Fibroblast of gingiva (primary cell): ENCODE measurements at regions not wholly inside any gene's neighbourhood (a gene's known extent, or its start where the extent isn't known, plus 50 kb on each side); places are given as distances from the start of the nearest gene placed in this dataset.
"Not testable (repeated sequence)": the region's sequence is repeated elsewhere in the genome, so short reads cannot be mapped to it uniquely, and the experiment has no call there.

Experiments
- DNase-seq: peaks from one replicate; pipeline ENCODE4 v3.0.0-alpha.2; 2011; ENCODE audit warnings: low read depth

DNA sequence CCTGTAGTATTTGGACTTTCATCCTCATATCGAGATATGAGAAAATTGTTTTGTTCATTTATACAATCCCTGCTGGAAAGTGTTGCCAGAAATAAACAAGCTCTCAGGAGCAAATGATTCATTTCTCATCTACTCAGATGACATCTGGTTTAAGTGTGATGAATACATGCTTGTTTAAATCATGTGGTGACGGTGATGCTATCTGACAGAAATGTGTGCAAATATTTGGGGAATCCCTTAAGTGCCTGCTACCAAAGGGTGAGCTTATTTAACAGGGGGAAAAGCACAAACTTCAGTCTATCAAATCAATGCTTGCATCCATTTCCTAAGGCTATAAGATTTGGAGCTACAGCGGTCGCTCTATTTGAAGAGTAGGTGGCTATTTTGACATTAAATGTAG, 368.3 kb upstream of the SASH1 start:
- DNase-seq, result peak; percentile 52

DNA sequence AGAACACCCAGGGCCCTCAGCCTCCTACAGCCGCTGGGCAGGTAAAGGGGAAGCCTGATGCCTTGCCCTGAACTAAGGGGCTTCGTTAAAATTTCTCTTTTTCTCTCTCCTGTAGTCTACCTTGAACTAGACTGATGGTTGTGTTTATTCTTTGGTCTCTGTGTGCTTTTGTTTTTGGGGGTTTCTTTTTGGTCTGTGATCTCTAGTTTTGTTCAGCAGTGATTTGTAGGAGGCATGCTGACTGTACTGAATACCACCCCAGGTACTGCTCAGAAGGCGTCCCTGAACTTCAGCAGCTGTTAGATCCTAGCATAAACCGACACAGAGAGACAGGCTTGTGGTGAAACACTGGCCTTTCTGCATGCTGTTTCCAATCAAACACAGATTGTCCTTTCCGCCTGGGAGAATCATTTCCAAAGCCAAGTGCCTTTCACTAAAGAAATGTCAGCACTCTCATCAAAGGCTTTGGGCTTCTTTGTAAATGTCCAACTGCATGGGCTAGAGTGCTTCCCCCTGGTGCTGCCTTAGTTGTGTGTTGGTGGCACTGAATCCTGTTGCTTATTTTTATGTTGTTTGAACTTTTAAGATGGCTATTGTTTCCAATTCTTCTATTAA, 364.7 kb upstream of the SASH1 start:
- DNase-seq, result no peak

DNA sequence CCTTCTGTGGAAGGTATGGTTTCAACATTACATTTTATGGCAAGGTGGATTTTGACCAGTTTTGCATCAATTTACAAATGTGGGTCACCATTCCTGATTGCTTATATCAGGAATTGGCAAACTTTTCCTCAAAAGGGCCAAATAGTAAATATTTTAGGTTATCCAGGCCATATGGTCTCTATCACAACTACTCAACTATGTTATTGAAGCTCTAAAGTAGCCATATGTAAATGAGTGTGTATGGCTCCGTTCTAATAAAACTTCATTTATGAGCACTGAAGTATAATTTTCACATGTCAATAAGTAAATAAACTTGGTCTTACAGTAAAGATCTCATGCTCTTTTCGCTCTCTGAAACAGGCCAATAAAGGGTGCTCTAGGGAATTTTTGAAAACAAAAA, 362.7 kb upstream of the SASH1 start:
- no peak for DNase-seq

DNA sequence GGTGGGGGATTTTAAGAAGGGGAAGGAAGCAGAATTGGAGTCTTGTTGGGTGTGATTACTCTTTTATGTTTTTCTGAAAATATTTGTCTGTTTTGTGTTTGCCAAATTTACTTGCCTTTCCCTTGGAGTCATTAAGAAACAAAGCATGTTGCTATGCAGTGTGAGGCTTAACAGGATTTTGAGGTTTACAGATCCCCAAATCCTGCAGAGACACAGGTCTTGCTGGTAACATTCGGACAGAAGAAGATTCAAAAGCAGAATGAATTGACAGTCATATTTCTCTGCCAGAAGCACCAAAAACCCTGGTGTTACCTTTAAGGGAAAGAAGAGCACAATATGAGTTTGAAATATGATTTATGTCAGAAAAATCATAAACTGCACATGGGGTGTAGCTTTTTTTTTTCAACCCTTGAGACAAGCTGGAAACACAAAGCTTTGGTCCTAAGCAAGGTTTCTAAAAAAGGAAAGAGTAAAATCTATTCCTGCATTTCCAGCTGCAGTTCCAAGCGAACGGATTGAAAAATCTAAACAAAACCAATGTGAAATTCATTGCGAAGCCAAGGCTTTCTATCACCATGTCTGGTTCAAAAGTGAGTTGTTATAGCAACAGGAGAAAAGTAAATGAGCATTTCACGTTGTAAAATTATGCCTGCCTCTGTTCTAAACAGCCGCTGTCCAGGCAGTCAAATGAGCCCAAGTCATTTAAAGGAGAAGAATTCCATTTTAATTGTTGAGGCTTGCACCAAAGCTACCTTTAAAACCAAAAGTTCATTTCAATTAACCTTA, 358.9 kb upstream of the SASH1 start:
- DNase-seq, result no peak

DNA sequence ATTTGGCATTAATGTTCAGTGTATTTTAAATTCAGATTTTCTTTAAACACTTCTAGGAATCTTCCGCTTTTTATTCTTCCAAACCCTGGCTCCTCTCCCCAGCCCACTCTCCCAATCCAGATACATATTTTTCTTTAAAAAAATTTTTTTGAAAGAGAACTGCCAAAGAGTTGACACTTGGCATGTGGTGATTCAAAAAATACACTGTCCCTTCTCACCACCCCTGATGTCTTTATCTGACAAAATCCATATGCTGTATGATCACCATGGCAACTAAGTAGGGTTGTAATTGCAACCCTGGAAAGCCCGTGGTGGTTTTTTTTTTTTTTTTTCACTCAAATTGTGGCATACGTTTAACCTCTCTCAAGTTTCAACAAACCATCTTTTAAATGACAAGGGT, 355.8 kb upstream of the SASH1 start:
- DNase-seq, result no peak

DNA sequence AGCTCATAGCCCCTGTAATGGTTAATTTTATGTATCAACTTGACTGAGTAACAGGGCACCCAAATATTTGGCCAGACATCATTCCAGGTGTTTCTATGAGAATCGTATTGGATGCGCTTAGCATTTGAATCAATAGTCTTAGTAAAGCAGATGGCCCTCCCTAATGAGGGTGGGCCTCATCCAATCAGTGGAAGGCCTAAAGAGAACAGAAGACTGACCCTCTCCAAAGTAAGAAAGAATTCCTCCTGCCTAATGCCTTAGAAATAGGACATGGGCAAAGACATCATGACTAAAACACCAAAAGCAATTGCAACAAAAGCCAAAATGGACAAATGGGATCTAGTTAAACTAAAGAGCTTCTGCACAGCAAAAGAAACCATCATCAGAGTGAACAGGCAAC, 352.5 kb upstream of the SASH1 start:
- DNase-seq, result no peak

DNA sequence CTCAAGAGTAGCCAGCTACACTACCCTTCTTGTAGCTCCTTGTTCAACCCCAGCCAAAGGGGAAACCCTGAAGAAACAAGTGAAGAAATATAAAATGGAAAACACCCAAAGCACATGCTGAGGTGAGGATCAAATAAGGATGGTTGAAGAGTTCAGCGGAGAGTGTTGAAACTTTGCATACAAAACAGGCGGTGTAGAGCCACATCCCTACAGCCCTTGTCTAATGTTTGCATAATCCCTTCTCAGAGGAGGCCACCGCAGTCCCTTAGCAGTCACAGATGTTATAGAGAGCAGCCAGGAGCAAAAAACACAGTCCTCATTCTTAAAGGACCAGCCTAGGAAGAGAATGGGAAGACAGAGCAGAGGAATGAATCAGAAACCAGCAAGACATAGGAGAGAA, 350.7 kb upstream of the SASH1 start:
- DNase-seq, result no peak

DNA sequence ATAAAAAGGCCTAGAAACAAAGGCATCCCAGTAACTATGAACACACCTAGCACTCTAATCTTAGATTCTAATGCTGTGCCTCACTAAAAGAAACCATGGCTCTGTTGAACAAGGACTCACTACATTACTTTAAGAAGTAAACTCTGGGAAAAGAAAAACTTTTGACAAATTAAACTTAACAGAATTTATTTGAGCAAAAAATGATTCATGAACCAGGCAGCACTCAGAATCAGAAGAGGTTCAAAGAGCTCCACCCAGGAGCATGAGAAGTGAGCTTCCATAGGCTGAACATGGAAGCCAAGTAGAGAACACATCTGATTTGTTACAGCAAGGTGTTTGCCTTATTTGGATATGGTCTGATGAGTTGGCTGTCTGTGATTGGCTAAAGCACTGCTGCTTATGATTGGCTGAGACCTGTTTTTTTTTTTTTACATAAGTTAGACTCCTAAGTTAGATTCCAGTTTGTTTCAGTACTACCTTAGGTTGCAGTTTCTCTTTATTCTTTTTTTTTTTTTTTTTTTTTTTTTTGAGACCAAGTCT, 343.6 kb upstream of the SASH1 start:
- no peak for DNase-seq

DNA sequence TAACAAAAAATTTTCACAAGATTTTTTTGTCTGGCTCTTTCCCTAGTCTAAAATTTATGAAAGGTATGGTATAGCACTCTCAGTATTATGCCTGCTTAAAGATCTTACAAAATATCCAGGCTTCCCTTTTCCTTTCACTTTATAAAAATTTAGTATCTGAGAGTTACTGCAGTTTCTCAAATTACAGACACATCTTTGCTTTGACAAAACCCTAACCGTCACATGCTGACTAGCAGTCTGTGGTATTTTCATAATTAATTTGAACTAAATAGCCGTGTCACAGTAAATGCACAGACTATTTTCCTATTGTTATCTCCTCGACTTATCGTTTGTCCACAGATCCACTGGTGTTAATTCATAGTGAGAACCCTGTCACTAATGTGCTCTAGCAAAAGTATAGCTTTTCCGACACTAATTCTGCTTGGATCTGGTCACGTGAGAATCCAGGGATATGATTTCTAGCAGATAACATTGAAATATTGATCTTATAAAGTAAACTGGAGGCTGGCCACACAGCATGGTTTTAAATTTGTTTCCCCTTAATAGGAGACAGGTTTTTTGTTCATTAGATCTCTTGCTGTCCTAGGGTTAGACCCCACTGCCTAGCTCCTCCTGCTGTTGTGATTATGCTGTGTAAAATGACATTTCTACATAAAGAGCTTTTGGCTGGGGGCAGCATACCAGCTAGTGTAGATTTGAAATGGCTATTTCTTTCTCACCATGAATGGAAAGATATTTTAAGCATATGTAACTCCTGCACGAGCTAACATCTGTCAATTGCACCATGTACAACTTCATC, 340.6 kb upstream of the SASH1 start:
- DNase-seq, result no peak

DNA sequence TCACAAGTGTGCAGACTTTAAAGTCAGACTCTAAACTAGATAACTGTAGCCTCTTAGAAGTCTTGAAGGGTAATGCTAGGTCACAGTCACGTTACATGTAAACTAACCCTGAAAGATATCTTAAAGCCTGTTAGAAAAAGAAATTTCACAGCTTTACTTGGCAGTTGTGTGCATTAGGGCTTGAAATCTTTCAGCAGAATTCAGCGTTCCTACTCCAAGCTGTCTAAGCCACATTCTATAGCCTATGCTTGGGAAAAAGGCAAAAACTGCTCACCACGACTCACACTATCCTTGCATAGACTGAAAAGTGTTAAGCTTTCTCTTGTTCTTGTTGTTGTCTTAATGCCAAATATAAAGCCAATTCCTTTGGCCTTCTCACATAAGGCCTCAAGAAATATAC, 338.0 kb upstream of the SASH1 start:
- DNase-seq, result no peak

DNA sequence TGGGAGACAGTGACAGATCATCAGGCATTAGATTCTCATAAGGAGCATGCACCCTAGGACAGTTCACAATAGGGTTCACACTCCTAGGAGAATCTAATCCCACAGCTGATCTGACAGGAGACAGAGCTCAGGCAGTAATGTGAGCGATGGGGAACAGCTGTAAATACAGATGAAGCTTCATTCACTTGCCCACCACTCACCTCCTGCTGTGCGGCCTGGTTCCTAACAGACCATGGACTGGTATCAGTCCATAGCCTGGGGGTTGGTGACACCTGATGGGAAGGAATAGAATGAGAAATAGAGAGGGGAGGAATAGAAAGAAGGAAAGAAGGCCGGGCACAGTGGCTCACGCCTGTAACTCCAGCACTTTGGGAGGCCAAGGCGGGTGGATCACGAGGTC, 336.8 kb upstream of the SASH1 start:
- DNase-seq, result no peak

DNA sequence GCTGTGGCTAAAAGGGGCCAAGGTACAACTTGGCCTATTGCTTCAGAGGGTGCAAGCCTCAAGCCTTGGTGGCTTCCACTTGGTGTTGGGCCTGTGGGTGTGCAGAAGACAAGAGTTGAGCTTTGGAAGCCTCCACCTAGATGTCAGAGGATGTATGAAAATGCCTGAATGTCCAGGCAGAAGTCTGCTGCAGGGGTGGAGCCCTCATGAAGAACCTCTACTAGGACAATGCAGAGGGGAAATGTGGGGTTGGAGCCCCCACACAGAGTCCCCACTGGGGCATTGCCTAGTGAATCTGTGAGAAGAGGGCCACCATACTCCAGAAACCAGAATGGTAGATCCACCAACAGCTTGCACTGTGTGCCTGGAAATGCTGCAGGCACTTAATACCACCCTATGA, 332.1 kb upstream of the SASH1 start:
- not testable (repeated sequence) for DNase-seq

DNA sequence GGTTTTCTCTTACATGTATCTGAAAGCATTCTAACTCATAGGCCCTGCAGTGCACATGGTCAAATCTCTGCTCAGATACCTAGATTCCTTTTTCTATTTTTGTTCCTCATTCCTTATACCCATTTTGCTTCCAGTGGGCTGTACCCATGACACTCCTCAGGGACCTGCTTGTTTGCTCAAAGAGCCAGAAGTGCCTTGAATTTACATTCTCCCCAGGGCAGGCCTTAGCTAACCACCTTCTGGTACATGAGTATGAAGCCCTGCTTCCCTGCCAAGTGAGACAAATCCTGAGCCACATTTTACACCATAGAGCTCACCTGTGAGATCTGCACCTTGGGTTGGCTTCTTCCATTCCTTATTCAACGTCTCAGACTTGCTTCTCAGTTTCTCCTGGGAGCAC, 326.6 kb upstream of the SASH1 start:
- DNase-seq, result no peak

DNA sequence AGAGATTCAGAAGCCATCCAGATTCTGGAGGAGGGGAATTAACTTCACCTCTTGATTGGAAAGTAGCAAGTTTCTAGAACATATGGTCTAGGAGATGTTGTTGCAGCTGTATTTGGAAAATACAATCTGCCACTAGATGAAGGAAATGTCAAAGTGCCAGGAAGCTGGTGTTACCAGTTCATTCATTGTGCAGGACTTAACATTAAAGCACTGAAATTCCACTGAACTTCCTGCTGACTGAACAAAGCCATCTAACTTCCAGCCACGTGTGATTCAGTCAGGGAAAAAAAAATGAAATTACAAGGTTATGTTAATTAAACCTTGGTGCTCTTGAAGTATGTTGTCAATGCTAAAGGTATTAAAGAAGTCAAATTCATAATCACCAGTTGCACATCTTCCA, 321.5 kb upstream of the SASH1 start:
- DNase-seq, result no peak

DNA sequence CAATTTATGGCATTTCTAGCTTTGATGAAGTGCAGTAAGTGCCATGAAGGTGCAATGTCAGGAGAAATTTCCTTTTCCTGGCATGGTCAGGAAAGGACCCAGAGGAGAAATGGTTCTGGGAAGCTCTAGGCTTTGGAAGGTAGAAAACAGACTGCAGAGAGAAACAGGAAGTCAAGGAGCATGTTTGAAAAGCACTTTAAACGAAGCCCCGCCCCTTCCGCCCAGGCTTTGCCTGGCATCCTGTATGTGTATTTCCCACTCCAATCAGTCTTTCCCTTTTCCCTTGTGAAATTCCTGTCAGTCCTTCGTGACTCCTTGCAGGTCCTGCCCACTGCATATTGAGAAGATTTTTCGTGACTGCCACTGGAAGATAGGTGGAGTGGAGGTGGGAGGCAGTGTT, 320.9 kb upstream of the SASH1 start:
- no peak for DNase-seq

DNA sequence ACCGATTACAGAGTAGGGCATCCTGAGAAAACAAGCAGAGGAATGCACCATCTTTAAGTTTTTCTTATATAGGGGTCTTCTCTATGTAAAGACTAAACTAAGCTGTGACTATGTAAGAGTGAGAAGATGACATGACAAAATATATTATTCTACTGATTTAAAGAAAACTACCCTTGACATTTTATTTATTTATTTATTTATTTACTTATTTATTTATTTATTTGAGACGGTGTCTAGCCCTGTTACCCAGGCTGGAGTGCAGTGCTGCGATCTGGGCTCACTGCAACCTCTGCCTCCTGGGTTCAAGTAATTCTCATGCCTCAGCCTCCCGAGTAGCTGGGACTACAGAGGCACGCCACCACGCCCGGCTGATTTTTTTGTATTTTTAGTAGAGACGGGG, 320.4 kb upstream of the SASH1 start:
- not testable (repeated sequence) for DNase-seq

DNA sequence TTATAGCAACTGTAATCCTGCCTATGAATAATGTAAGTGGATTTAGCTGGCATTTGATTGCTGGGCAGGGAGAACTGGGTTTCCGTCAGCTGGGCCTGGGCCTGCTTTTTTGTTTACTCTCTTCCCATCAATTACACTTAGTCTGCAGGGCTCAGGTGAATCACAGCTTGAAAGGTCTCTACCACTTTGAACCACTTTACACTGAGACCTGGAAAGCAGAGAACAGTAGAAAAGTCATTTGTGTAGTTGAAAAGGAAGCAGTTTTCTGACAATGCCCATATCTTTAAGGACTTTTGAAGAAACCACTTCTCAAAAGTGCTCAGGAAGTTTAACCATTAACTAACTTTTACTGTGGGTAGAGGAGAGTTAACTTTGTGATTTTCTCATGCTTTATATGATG, 315.4 kb upstream of the SASH1 start:
- no peak for DNase-seq

DNA sequence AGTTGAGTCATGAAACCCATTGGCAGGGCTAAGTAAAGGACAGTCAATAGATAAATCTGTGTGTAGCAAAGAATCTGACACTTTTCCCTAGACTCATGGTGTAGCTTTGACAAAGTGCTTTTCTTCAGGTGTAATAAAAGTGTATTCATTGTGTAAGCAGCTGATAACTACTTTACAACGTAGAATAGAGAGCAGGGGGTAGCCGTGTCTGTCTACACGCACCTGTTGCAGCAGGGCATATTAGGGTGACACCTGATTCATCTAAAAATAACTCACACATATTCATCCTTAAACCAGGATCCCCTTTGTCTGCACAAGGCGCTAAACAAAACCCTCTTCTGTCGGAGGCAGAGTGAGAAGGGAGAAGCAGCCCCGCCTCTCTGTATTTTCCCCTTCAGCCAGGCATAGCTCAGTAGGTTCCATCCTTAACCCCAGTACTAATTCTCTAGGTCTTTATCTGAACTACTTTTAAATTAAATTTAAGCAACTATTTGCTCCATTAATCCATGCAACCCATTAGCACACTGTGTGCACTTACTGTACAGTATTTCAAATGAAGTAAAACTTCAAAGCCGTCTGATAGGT, 306.7 kb upstream of the SASH1 start:
- no peak for DNase-seq

DNA sequence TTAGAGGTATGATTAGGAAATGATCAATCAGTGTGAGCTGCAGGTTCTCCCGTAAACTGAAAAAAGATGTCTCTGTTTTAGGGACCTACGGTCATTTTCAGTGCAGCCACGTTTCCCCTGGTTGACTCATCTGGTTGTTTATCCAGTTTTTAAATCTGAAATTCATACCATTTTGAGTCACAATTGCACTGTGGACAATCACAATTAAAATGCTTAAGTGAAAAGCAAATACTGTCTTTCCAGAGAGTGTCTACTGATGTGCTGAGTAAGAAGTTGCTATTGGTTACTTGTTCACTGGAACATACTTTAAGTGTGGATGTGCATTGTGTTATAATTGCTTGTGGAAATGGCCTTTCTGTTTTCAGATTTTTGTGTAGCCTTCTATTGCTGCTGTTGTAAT, 305.1 kb upstream of the SASH1 start:
- DNase-seq, result peak; percentile 62

DNA sequence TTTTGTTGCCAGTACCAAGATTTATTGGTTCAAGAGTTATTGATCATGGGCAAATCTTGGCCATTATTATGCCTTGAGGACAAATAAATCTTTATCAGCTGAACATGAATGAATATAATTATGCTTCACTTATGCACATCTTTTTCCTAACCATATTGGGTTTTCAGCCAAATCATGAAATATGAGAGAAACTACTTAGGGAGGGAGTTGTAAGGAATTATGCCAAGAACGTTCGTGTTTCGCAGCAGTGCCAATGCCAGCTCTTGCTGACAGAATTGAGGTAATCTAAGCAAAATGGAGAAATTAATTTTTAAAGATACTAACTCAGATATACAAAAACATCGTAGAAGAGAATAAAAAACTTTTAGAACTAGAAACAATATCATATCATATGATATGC, 301.1 kb upstream of the SASH1 start:
- DNase-seq, result peak; percentile 20

DNA sequence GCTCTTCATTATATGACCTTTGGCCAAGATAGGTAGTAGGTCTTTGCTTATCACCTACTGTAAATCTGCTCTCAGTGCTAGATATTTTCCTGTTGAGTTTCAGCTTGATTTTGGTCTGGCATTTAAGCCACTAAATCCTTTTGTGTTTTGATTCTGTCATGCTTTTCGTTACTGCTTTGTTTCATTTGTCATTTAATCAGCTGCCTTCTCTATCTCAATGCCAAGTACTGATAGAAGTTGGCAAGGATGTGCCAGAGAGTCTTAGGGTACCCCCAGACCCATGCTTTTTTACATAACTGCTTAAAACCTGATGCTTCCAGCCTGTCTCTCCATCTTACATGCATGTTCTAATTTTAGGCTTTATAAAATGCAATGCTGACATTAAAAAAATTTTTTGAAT, 300.1 kb upstream of the SASH1 start:
- DNase-seq, result no peak

DNA sequence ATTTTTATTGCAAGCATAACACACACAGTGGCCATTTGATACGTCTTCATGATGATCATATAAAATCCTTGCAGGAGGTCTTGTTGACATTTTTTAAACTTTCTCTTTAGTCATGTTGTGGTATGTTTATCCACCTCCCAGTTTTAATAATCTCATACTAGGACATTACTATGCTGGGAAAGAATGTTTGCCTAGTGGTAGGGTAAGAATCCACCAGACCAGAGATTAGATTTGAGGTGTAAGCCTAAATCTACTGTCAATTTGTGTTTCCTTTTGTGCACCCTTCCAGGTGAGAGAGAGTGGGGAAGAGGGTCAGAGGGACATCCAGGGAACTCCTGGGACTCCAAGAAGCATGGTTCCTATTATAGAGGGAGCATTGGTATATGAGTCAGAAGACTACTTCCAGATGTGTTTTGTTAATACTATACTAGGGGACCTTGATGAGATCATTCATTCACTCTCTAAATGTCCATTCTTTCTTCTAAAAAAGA, 298.3 kb upstream of the SASH1 start:
- DNase-seq, result peak; percentile 75
